GM12873 (cell line): ENCODE measurements at regions not wholly inside any gene's neighbourhood (a gene's known extent, or its start where the extent isn't known, plus 50 kb on each side); places are given as distances from the start of the nearest gene placed in this dataset.

Experiments
- TF ChIP-seq, protein P1 (sequence below): IDR thresholded peaks from 2 replicates; pipeline ENCODE4 v1.5.1; 2012; ENCODE audit warnings: low read depth, mild to moderate bottlenecking, moderate library complexity, low read length, control low read depth; ENCODE audit not compliant: insufficient read depth; ENCODE audit errors: missing control alignments

DNA sequence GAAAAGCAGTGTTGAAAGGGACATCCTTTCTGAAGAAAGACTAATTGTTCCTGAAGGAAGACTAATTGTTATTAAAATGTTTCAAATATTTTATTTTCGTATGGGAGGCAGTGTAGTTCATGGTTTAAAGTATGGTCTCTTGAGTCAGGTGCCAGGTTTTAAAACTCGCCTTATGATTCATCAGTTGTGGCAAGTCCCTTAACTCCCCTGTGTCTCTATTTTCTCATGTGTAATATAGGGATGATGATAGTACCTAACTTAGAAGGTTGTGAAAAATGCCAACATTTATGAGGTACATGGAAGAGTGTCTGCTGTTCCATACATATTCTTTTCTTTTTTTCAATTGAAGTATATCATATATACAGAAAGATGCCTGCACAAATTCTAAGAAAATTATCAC is 414.2 kb upstream of the DIPK2B start:
- TF ChIP-seq, protein P1, sequence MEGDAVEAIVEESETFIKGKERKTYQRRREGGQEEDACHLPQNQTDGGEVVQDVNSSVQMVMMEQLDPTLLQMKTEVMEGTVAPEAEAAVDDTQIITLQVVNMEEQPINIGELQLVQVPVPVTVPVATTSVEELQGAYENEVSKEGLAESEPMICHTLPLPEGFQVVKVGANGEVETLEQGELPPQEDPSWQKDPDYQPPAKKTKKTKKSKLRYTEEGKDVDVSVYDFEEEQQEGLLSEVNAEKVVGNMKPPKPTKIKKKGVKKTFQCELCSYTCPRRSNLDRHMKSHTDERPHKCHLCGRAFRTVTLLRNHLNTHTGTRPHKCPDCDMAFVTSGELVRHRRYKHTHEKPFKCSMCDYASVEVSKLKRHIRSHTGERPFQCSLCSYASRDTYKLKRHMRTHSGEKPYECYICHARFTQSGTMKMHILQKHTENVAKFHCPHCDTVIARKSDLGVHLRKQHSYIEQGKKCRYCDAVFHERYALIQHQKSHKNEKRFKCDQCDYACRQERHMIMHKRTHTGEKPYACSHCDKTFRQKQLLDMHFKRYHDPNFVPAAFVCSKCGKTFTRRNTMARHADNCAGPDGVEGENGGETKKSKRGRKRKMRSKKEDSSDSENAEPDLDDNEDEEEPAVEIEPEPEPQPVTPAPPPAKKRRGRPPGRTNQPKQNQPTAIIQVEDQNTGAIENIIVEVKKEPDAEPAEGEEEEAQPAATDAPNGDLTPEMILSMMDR = no peak

DNA sequence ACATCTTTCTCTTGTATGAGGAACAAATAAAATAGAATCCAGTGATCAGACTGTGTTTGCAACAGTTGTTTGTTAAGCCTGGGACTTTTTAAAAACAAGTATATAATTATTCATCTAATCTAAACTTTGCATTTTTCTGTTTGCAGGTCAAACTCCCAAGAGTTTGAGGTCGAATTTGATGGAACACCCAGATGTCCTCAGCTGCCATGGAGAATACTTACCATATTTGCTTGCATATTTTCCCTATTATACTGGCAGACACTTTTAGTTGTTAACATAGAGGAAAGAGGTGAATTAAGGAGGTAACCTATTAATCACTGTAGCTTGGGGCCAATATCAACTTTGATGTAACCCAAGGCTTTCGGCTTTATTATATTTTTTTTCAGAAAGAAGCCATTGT is 401.5 kb upstream of the DIPK2B start:
- TF ChIP-seq, protein P1 = no peak

DNA sequence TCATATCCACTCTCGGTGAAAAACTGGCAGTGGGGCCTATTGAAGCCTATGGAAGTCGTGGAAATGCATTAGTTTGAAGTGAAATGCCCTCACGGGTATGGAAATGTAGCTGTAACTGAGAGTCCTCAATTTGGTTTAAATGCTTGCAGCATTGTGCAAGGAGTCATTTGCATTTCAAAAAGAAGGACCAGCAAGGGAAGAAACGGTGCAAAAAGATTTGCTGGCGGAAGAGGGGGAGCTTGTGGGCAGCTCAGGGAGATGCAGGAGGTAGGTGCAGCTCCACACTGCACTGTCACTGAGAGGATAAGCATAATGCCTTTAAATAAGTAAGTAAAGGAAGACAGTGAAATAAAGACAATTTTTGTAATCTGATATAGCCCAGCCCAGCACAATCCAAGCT is 400.4 kb upstream of the DIPK2B start:
- TF ChIP-seq, protein P1 = no peak

DNA sequence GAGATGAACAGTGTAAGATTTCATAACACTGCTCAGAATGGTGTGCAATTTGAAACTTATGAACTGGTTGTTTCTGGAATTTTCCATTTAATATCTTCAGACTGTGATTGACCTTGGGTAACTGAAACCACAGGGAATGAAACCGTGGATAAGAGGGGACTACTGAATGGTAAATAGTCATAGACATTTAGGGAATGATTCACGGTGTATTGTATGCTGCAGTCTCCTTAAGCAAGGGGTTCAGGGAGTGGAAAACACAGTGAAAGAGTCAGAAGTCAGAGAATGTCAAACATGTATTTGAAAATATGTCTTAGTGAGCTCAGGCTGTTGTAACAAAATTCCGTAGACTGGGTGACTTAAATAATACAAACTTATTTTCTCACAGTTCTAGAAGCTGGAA is 398.2 kb upstream of the DIPK2B start:
- TF ChIP-seq, protein P1 = no peak

DNA sequence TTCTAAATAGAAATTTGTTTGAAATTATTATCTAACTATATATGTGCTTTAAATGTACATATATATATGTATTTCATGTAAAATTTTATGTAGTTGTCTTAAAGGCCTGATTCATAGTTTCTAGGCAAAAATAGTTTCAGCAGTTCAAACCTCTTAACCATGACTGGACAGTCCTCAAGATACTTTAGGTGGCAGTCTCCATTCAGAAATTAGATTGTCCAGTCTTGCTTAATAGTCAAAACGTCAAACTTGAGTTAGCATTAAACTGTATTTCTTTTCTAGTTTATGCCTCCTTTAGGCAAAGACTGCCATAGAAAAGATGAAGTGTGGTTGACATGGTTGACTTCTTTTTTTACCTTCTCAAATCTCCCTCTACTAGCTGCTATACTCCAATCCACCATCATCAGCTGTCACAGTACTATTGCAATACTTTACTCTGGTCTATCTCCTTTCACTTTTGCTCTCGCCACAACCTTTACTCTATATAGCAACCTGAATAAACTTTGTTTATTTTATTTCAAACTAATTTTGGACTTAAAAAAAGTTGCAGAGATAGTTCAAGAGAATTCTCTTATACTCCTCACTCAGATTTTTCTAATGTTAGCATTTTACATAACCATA is 395.6 kb upstream of the DIPK2B start:
- TF ChIP-seq, protein P1 = no peak

DNA sequence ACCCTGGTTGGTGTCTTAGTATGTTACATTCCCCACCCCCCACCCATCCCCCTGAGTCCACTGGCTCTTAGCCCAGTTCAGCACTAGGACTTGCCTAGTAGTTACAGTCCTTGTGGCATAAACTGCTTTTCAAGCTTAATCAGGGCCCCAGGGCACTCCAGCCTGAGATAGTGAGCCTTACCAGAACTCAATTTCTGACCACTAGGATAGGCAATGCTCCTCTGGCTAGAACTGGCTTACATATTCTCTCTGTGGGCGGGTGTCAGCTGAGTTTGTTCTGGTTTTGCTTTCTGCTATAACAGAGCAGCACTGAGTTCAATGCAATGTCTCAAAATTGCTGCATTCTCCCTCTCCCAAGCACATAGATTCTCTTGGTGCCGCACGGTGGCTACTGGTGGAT is 391.4 kb upstream of the DIPK2B start:
- TF ChIP-seq, protein P1 = no peak

DNA sequence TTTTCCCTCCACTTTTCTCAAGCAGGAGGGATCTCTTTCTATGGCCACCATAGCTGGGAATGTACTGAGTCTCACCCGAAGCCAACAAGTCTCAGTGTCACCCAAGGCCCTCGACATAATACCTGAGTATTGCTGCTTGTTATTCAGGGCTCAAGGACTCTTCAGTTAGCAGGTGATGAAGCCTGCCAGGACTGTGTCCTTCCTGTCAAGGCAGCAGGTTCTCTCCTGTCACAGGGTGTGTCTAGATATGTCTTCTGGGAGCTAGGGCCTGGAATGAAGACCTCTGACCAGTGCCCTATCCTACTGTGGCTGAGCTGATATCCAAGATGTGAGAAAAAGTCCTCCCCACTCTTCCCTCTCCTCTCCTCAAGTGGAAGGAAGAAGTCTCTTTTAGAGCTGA is 391.0 kb upstream of the DIPK2B start:
- TF ChIP-seq, protein P1 = no peak

DNA sequence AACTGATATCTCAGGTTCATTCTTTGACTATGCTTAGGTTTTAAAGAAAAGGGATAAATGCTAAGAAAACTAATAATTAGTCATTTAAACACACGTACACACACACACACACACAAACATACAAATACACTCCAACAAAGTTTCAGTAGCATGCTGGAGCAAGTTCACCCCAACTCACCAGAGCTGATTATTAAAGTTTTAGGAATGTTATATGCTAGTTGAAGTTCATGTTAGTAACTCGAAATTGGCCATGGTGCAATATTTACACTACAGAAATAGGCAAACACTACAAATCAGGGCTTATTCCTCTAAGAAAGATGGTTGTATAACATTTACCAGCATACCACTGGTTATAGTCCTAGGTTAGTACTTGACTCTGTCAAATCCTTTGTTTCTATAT is 384.0 kb upstream of the DIPK2B start:
- TF ChIP-seq, protein P1 = no peak
